ENCODE measurements at regions not wholly inside any gene's neighbourhood (a gene's known extent, or its start where the extent isn't known, plus 50 kb on each side); places are given as distances from the start of the nearest gene placed in this dataset.

GRCh38 chr2:226139759-226140158, 659.9 kb downstream of the IRS1 start:
- H3K4me3 ChIP-seq (ENCODE audit: low read depth in 2 of 2, low read length in 2 of 2), result no peak overlapping the region

GRCh38 chr2:226137201-226137811, 662.3 kb downstream of the IRS1 start:
- H3K4me3 ChIP-seq (ENCODE audit: low read depth in 2 of 2, low read length in 2 of 2), result no peak overlapping the region
- ATAC-seq, result no peak
- CTCF ChIA-PET, result interaction anchor here (0.6 kb wide), 1 partner anchor 665 kb away, joined by 3 read pairs; no protein-coding TSS in a partner anchor
- in situ Hi-C loops (cut with HindIII; ENCODE audit: low pct_unique_long_range_greater_than_20kb, low sequenced_read_pairs) (no loop called here), intact Hi-C loops (cut with micrococcal nuclease; ENCODE audit: unreplicated experiment) (no loop called here)
- DNase-seq (ENCODE audit: low read depth, low spot score), result no peak
- no peaks in the 10 kb centered on the region for H3K36me3 ChIP-seq (ENCODE audit: control insufficient read depth, insufficient read depth, low read length)
- POLR2A ChIA-PET, result no interaction called here
- no peaks in the 10 kb centered on the region for H3K9me3 ChIP-seq (ENCODE audit: control insufficient read depth, insufficient read depth, low read depth, low read length)
- no peaks in the 10 kb centered on the region for H3K27me3 ChIP-seq (ENCODE audit: control insufficient read depth, insufficient read depth, low read length)
- no peaks in the 10 kb centered on the region for H3K4me1 ChIP-seq (ENCODE audit: control insufficient read depth, insufficient read depth, low read length)
- H3K27ac ChIP-seq (ENCODE audit: low read length), result no peak overlapping the region
- BruUV-seq (replicated peaks), result no TSS peak
- TF ChIP-seq SIN3A (IDR thresholded peaks at IDR 0.05; ENCODE audit: borderline replicate concordance, insufficient read depth, low read depth, low read length), result no peak
- TF ChIP-seq TCF7L2 (IDR thresholded peaks at IDR 0.05; ENCODE audit: low read depth, low read length), result no peak
- no peak for TF ChIP-seq REST (IDR thresholded peaks at IDR 0.05; ENCODE audit: insufficient read depth in 1 of 2, low read depth in 2 of 2, low read length in 1 of 2)

More at GRCh38 chr2:226139759-226140158, 659.9 kb downstream of the IRS1 start:
- DNase-seq (ENCODE audit: low read depth, low spot score) (no peak), ATAC-seq (no peak)
- TF ChIP-seq CTCF (IDR thresholded peaks at IDR 0.05) (no peak), REST (IDR thresholded peaks at IDR 0.05; ENCODE audit: insufficient read depth in 1 of 2, low read depth in 2 of 2, low read length in 1 of 2) (no peak), POLR2AphosphoS5 (IDR thresholded peaks at IDR 0.05; ENCODE audit: low read depth, low read length) (no peak)
- intact Hi-C loops (cut with micrococcal nuclease; ENCODE audit: unreplicated experiment), result no loop called here
- Histone ChIP-seq H3K4me1 (ENCODE audit: control insufficient read depth, insufficient read depth, low read length) (no peaks in the 10 kb centered on the region), H3K27ac (ENCODE audit: low read length) (no peak overlapping the region), H3K9me3 (ENCODE audit: control insufficient read depth, insufficient read depth, low read depth, low read length) (no peaks in the 10 kb centered on the region), H3K36me3 (ENCODE audit: control insufficient read depth, insufficient read depth, low read length) (no peaks in the 10 kb centered on the region), H3K27me3 (ENCODE audit: control insufficient read depth, insufficient read depth, low read length) (no peaks in the 10 kb centered on the region)
- in situ Hi-C loops (cut with HindIII; ENCODE audit: low pct_unique_long_range_greater_than_20kb, low sequenced_read_pairs), result no loop called here
- ChIA-PET CTCF (no interaction called here), POLR2A (no interaction called here)
- no TSS peak for BruUV-seq (replicated peaks)

Measured in Panc1 (cell line).